Mesendoderm (in vitro differentiated cells): ENCODE measurements at regions not wholly inside any gene's neighbourhood (a gene's known extent, or its start where the extent isn't known, plus 50 kb on each side); places are given as distances from the start of the nearest gene placed in this dataset.

ENCODE experiments used
- DNase-seq: peaks from one replicate; pipeline ENCODE4 v3.0.0; 2013
- H2AK5ac ChIP-seq: 2 replicates; pipeline ENCODE4 v1.6.1; 2013; ENCODE audit warnings: low read length, inconsistent platforms
- H2BK120ac ChIP-seq: 2 replicates; pipeline ENCODE4 v1.6.1; 2013; ENCODE audit warnings: low read depth, mild to moderate bottlenecking, low read length, moderate library complexity, mixed read lengths
- H2BK15ac ChIP-seq: replicated peaks from 2 replicates; pipeline ENCODE4 v1.6.1; 2013; ENCODE audit warnings: low read depth, mild to moderate bottlenecking, moderate library complexity
- H2BK5ac ChIP-seq: 2 replicates; pipeline ENCODE4 v1.6.1; 2013; ENCODE audit warnings: low read length, inconsistent platforms
- H3K18ac ChIP-seq: 2 replicates; pipeline ENCODE4 v1.6.1; 2013; ENCODE audit warnings: mild to moderate bottlenecking, low read length, mixed read lengths
- H3K23ac ChIP-seq: one replicate; pipeline ENCODE4 v1.6.1; 2013; ENCODE audit warnings: low read length
- H3K27ac ChIP-seq: 2 replicates; pipeline ENCODE4 v1.5.1; 2013; ENCODE audit warnings: low read depth, mild to moderate bottlenecking, inconsistent platforms, low read length, moderate library complexity
- H3K27me3 ChIP-seq: 2 replicates; pipeline ENCODE4 v1.6.1; 2013; ENCODE audit warnings: low read length, control low read depth, mild to moderate bottlenecking, inconsistent platforms; ENCODE audit not compliant: insufficient read depth, poor library complexity
- H3K36me3 ChIP-seq: 2 replicates; pipeline ENCODE4 v1.6.1; 2013; ENCODE audit warnings: low read length, inconsistent platforms; ENCODE audit not compliant: control insufficient read depth, insufficient read depth
- H3K4ac ChIP-seq: one replicate; pipeline ENCODE4 v1.6.1; 2013; ENCODE audit warnings: low read depth, mild to moderate bottlenecking, low read length, moderate library complexity
- H3K4me1 ChIP-seq: 2 replicates; pipeline ENCODE4 v1.6.1; 2013; ENCODE audit warnings: low read depth, low read length, inconsistent platforms; ENCODE audit not compliant: control insufficient read depth
- H3K4me2 ChIP-seq: 2 replicates; pipeline ENCODE4 v1.6.1; 2013; ENCODE audit warnings: low read length
- H3K4me3 ChIP-seq: 2 replicates; pipeline ENCODE4 v1.5.1; 2013; ENCODE audit warnings: mild to moderate bottlenecking, low read length
- H3K56ac ChIP-seq: one replicate; pipeline ENCODE4 v1.6.1; 2013; ENCODE audit warnings: low read length
- H3K79me1 ChIP-seq: 2 replicates; pipeline ENCODE4 v1.6.1; 2013; ENCODE audit warnings: low read length, inconsistent platforms
- H3K79me2 ChIP-seq: 2 replicates; pipeline ENCODE4 v1.6.1; 2013; ENCODE audit warnings: mild to moderate bottlenecking, low read length; ENCODE audit not compliant: control insufficient read depth, insufficient read depth
- H3K9ac ChIP-seq: 2 replicates; pipeline ENCODE4 v1.6.1; 2013; ENCODE audit warnings: low read length, inconsistent platforms
- H4K5ac ChIP-seq: one replicate; pipeline ENCODE4 v1.6.1; 2013; ENCODE audit warnings: low read length
- H4K8ac ChIP-seq: one replicate; pipeline ENCODE4 v1.6.1; 2013; ENCODE audit warnings: low read depth, mild to moderate bottlenecking, control low read depth, low read length, moderate library complexity
- WGBS: extraction: QIAGEN DNeasy Blood & Tissue Kit; methylation state at CpG from one replicate; pipeline ENCODE4 v1.1.7; 2013; ENCODE audit warnings: low lambda C conversion rate, missing lambda C conversion rate; ENCODE audit not compliant: insufficient coverage; ENCODE audit errors: extremely low coverage; 5-methylcytosine and 5-hydroxymethylcytosine counted together

DNA sequence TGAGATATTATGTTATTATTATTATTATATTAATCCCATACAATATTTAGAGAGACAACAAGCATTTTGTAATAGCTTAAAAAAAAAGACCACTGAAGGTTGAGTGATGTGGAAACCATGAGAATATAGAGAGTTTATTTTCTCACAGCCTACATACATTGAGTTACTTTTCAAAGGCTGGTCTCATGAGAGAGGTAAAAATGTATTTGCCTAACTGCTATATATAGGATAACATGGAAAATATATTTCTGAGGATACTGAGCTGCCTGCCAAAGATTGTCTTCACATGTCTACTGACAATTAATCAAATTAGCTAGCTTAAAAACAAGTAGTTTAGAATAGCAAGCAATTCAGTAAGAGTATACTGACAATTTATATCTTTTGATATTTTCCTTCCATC lies 192.2 kb upstream of the NRIP1 start:
- Histone ChIP-seq H3K4ac (no peak overlapping the region), H2AK5ac (no peak overlapping the region), H3K79me1 (no peaks in the 10 kb centered on the region), H3K36me3 (no peaks in the 10 kb centered on the region), H3K23ac (no peak overlapping the region), H3K27me3 (no peaks in the 10 kb centered on the region), H3K79me2 (no peaks in the 10 kb centered on the region), H2BK15ac (no peak overlapping the region), H3K18ac (no peak overlapping the region), H3K4me3 (no peak overlapping the region), H4K8ac (no peak overlapping the region), H3K4me1 (no peaks in the 10 kb centered on the region), H4K5ac (no peak overlapping the region), H3K56ac (no peak overlapping the region), H3K9ac (no peak overlapping the region), H2BK120ac (no peak overlapping the region), H3K27ac (no peak overlapping the region), H3K4me2 (no peak overlapping the region), H2BK5ac (no peak overlapping the region)
- DNase-seq, result no peak

DNA sequence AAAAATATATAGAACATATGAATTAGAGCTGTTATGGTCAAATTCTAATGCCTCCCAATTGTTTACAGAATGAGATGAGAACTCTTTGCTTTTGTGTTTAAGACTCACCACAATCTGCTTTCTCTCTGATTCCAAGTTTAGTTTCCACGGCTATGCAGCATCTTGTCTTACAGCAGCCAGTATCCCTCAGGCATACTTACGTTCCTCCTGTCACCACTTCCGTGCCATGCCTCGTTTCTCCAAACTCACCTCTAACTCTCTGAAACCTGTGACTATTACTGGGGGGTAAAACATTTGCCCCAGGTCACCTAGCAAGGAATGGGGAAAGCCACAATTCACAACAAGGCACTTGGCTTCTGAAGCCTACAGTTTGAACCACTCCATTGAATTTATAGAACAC lies 192.8 kb upstream of the NRIP1 start:
- Histone ChIP-seq H3K79me2 (no peaks in the 10 kb centered on the region), H3K18ac (no peak overlapping the region), H3K9ac (no peak overlapping the region), H3K56ac (no peak overlapping the region), H2BK15ac (no peak overlapping the region), H2BK5ac (no peak overlapping the region), H3K36me3 (no peaks in the 10 kb centered on the region), H2BK120ac (no peak overlapping the region), H3K4ac (no peak overlapping the region), H3K23ac (no peak overlapping the region), H3K4me1 (no peaks in the 10 kb centered on the region), H3K4me3 (no peak overlapping the region), H4K8ac (no peak overlapping the region), H3K4me2 (no peak overlapping the region), H3K79me1 (no peaks in the 10 kb centered on the region), H2AK5ac (no peak overlapping the region), H4K5ac (no peak overlapping the region), H3K27ac (no peak overlapping the region), H3K27me3 (no peaks in the 10 kb centered on the region)
- WGBS, result no CpG with 5 or more reads among the region's 4 CpGs
- no peak for DNase-seq

DNA sequence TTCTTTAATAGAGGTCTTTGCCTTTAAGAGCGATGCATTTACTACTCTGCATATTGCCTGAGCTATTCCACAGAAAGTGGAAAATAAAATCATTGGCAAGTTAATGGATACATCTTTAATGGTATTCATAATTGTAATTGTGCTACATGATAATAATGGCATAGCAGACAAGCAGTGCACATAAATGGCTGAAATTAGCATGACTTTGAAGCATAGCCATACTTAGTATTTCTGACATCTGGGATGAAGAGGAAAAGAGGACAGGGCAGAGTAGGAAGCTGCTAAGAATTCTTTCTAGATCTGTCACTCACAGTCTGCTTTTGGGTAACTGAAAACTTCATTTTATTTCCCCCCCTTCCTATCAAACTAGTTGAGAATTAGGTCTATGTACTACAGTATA lies 195.0 kb upstream of the NRIP1 start:
- H3K9ac ChIP-seq, result no peak overlapping the region
- WGBS, result no CpG with 5 or more reads among the region's 1 CpG
- no peak overlapping the region for H2AK5ac ChIP-seq
- DNase-seq, result no peak
- no peak overlapping the region for H3K23ac ChIP-seq
- H4K5ac ChIP-seq, result no peak overlapping the region
- no peak overlapping the region for H3K56ac ChIP-seq
- no peaks in the 10 kb centered on the region for H3K79me1 ChIP-seq
- H3K4me3 ChIP-seq, result no peak overlapping the region
- no peak overlapping the region for H3K27ac ChIP-seq
- no peak overlapping the region for H2BK15ac ChIP-seq
- H2BK5ac ChIP-seq, result no peak overlapping the region
- no peak overlapping the region for H4K8ac ChIP-seq
- no peak overlapping the region for H3K4ac ChIP-seq
- H3K4me2 ChIP-seq, result no peak overlapping the region
- no peak overlapping the region for H3K18ac ChIP-seq
- H3K36me3 ChIP-seq, result no peaks in the 10 kb centered on the region
- no peaks in the 10 kb centered on the region for H3K27me3 ChIP-seq
- no peaks in the 10 kb centered on the region for H3K4me1 ChIP-seq
- no peak overlapping the region for H2BK120ac ChIP-seq
- no peaks in the 10 kb centered on the region for H3K79me2 ChIP-seq

DNA sequence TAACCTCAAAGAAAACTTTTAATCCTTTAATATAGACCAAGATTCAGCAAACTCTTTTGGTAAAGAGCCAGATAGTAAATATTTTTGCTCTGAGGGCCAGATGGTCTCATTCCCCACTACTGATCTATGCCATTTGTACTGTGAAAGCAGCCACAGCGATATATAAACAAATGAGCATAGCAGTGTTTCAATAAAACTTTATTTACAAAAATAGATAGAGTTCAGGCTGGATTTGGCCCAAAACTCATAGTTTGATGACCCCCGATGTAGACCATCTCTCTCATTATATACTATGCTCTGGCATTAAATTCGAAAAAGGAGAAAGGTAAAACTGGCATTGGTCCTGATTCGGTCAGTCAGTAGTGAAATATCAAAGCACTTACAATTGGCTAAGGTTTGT lies 195.8 kb upstream of the NRIP1 start:
- H3K9ac ChIP-seq, result no peak overlapping the region
- no CpG with 5 or more reads among the region's 4 CpGs for WGBS

DNA sequence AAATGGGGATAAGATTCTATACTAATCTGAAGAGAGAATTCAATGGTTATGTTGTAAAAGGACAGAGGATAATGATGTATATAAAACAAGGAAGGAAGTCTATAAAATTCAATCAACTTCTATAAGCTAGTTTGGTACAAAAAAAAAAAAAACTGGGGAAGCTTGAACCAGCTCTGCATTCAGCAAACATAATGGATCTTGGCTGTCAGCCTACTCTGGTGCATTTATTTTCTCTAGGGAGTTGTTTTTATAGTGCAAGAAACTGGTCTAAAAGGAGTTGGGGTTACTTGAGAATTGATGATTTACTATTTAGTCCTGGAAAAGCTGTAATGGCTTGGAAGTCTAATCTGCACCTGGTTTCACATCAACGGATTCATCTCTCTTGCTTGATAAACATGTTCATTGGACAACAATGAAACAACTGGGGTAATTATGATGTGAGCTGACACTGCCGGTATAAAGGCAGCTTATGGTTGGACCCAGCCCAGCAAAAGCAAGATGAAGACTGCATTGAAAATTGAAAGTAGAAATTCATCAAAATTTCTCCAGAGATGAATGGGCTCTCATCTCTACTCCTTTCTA lies 199.4 kb upstream of the NRIP1 start:
- H3K27ac ChIP-seq, result no peak overlapping the region
- H2BK15ac ChIP-seq, result no peak overlapping the region
- no peaks in the 10 kb centered on the region for H3K4me1 ChIP-seq
- H2BK120ac ChIP-seq, result no peak overlapping the region
- H3K18ac ChIP-seq, result no peak overlapping the region
- H4K8ac ChIP-seq, result no peak overlapping the region
- H3K36me3 ChIP-seq, result no peaks in the 10 kb centered on the region
- no peak overlapping the region for H3K23ac ChIP-seq
- no peak overlapping the region for H4K5ac ChIP-seq
- no peak overlapping the region for H2BK5ac ChIP-seq
- H3K27me3 ChIP-seq, result no peaks in the 10 kb centered on the region
- no peak overlapping the region for H3K56ac ChIP-seq
- WGBS, result no CpG with 5 or more reads among the region's 2 CpGs
- H3K4me3 ChIP-seq, result no peak overlapping the region
- H3K4ac ChIP-seq, result no peak overlapping the region
- no peaks in the 10 kb centered on the region for H3K79me2 ChIP-seq
- no peak for DNase-seq
- H2AK5ac ChIP-seq, result no peak overlapping the region
- H3K79me1 ChIP-seq, result no peaks in the 10 kb centered on the region
- H3K4me2 ChIP-seq, result no peak overlapping the region
- H3K9ac ChIP-seq, result no peak overlapping the region

More for the DNA sequence above, 195.8 kb upstream of the NRIP1 start:
- H2AK5ac ChIP-seq, result no peak overlapping the region
- H3K4me3 ChIP-seq, result no peak overlapping the region
- no peaks in the 10 kb centered on the region for H3K79me1 ChIP-seq
- H3K36me3 ChIP-seq, result no peaks in the 10 kb centered on the region
- H3K4me1 ChIP-seq, result no peaks in the 10 kb centered on the region
- H3K23ac ChIP-seq, result no peak overlapping the region
- H3K27me3 ChIP-seq, result no peaks in the 10 kb centered on the region
- H4K8ac ChIP-seq, result no peak overlapping the region
- H3K18ac ChIP-seq, result no peak overlapping the region
- H3K56ac ChIP-seq, result no peak overlapping the region
- H3K27ac ChIP-seq, result no peak overlapping the region
- H2BK120ac ChIP-seq, result no peak overlapping the region
- H2BK15ac ChIP-seq, result no peak overlapping the region
- no peak overlapping the region for H3K4me2 ChIP-seq
- no peaks in the 10 kb centered on the region for H3K79me2 ChIP-seq
- H3K4ac ChIP-seq, result no peak overlapping the region
- DNase-seq, result no peak
- H4K5ac ChIP-seq, result no peak overlapping the region
- no peak overlapping the region for H2BK5ac ChIP-seq

DNA sequence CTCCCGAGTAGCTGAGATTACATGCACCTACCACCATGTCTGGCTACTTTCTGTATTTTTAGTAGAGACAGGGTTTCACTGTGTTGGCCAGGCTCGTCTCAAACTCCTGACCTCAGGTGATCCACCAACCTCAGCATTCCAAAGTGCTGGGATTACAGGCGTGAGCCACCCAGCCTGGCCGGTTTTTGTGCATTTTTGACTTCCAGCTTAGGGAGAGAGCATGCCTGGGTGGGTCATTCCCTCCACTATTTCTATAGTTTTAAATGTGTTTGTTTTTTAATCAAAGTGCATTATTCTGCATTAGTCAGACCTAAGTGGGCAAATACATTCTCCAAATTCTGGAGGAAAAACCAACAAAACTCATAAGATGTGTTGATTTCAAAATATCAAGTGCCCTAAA lies 207.4 kb upstream of the NRIP1 start:
- Histone ChIP-seq H2AK5ac (no peak overlapping the region), H3K23ac (no peak overlapping the region), H3K4me3 (no peak overlapping the region), H2BK120ac (no peak overlapping the region), H3K56ac (no peak overlapping the region), H3K27me3 (no peaks in the 10 kb centered on the region), H2BK15ac (no peak overlapping the region), H3K4me2 (no peak overlapping the region), H2BK5ac (no peak overlapping the region), H4K5ac (no peak overlapping the region), H3K4ac (no peak overlapping the region), H3K9ac (no peak overlapping the region), H3K79me2 (no peaks in the 10 kb centered on the region), H3K36me3 (no peaks in the 10 kb centered on the region), H3K27ac (no peak overlapping the region), H4K8ac (no peak overlapping the region), H3K18ac (no peak overlapping the region), H3K4me1 (no peaks in the 10 kb centered on the region), H3K79me1 (no peaks in the 10 kb centered on the region)
- no CpG with 5 or more reads among the region's 4 CpGs for WGBS
- no peak for DNase-seq
